Breast epithelium (tissue), 3 donors: ENCODE measurements at regions not wholly inside any gene's neighbourhood (a gene's known extent, or its start where the extent isn't known, plus 50 kb on each side); places are given as distances from the start of the nearest gene placed in this dataset.

Source experiments
- CTCF ChIP-seq, 3 donors: fragments of 450-650 bp; IDR thresholded peaks; one replicate each; pipeline ENCODE4 v1.5.1; 2016 to 2017; ENCODE audit warnings: antibody characterized with exemption in 3 of 3, mild to moderate bottlenecking in 3 of 3, moderate library complexity in 3 of 3
- POLR2A ChIP-seq: fragments of 450-650 bp; IDR thresholded peaks from one replicate; pipeline ENCODE4 v1.6.1; 2016; ENCODE audit warnings: antibody characterized with exemption, mild to moderate bottlenecking, moderate library complexity
- POLR2AphosphoS5 ChIP-seq, 3 donors: sonication (generic); formaldehyde crosslinking; IDR thresholded peaks; one replicate each; pipeline ENCODE4 v1.6.1; 2017; ENCODE audit warnings: antibody characterized with exemption in 3 of 3

GRCh38 chr5:158202801-158203200 lies 343.9 kb upstream of the CLINT1 start:
- no peak for TF ChIP-seq CTCF (IDR thresholded peaks at IDR 0.05)
- no peak for TF ChIP-seq POLR2A
- no peak for TF ChIP-seq POLR2AphosphoS5 (IDR thresholded peaks at IDR 0.05)
